ENCODE measurements at regions not wholly inside any gene's neighbourhood (a gene's known extent, or its start where the extent isn't known, plus 50 kb on each side); places are given as distances from the start of the nearest gene placed in this dataset.
"Not testable (repeated sequence)": the region's sequence is repeated elsewhere in the genome, so short reads cannot be mapped to it uniquely, and the experiment has no call there.

GRCh38 chr4:123230061-123230460 is 166.5 kb upstream of the SPRY1 start:
- no peak for DNase-seq

GRCh38 chr4:123232439-123232838 is 164.2 kb upstream of the SPRY1 start:
- no peak for DNase-seq

- no peak for DNase-seq
Observed at GRCh38 chr4:123233136-123233768, 163.3 kb upstream of the SPRY1 start.

GRCh38 chr4:123234955-123235354 is 161.6 kb upstream of the SPRY1 start:
- no peak for DNase-seq

- no peak for DNase-seq
Observed at GRCh38 chr4:123235431-123235830, 161.2 kb upstream of the SPRY1 start.

GRCh38 chr4:123236606-123237005 is 160.0 kb upstream of the SPRY1 start:
- no peak for DNase-seq

GRCh38 chr4:123240286-123240685 is 156.3 kb upstream of the SPRY1 start:
- not testable (repeated sequence) for DNase-seq

- not testable (repeated sequence) for DNase-seq
Observed at GRCh38 chr4:123243220-123243619, 153.4 kb upstream of the SPRY1 start.

GRCh38 chr4:123244137-123244536 is 152.5 kb upstream of the SPRY1 start:
- DNase-seq: no peak

GRCh38 chr4:123246085-123246484 is 150.5 kb upstream of the SPRY1 start:
- DNase-seq: no peak

- DNase-seq: no peak
Observed at GRCh38 chr4:123248085-123248659, 148.4 kb upstream of the SPRY1 start.

GRCh38 chr4:123249821-123250220 is 146.8 kb upstream of the SPRY1 start:
- DNase-seq: no peak

- no peak for DNase-seq
Observed at GRCh38 chr4:123250843-123251242, 145.8 kb upstream of the SPRY1 start.

- DNase-seq: no peak
Observed at GRCh38 chr4:123255971-123256370, 140.6 kb upstream of the SPRY1 start.

GRCh38 chr4:123256901-123257300 is 139.7 kb upstream of the SPRY1 start:
- DNase-seq: no peak

- DNase-seq: no peak
Observed at GRCh38 chr4:123257591-123257990, 139.0 kb upstream of the SPRY1 start.

- DNase-seq: no peak
Observed at GRCh38 chr4:123259676-123260646, 136.6 kb upstream of the SPRY1 start.

- no peak for DNase-seq
Observed at GRCh38 chr4:123260653-123261052, 135.9 kb upstream of the SPRY1 start.

GRCh38 chr4:123262080-123262479 is 134.5 kb upstream of the SPRY1 start:
- DNase-seq: no peak

GRCh38 chr4:123265443-123265842 is 131.2 kb upstream of the SPRY1 start:
- DNase-seq: no peak

GRCh38 chr4:123266221-123266620 is 130.4 kb upstream of the SPRY1 start:
- no peak for DNase-seq

- DNase-seq: no peak
Observed at GRCh38 chr4:123278755-123279154, 117.8 kb upstream of the SPRY1 start.

GRCh38 chr4:123283371-123283895 is 113.2 kb upstream of the SPRY1 start:
- DNase-seq: no peak

- DNase-seq: no peak
Observed at GRCh38 chr4:123284168-123284567, 112.4 kb upstream of the SPRY1 start.

All from NCI-H187 treated with DMSO at 0.1 percent for 48 hours (cell line).